ENCODE measurements at regions not wholly inside any gene's neighbourhood (a gene's known extent, or its start where the extent isn't known, plus 50 kb on each side); places are given as distances from the start of the nearest gene placed in this dataset.

DNA sequence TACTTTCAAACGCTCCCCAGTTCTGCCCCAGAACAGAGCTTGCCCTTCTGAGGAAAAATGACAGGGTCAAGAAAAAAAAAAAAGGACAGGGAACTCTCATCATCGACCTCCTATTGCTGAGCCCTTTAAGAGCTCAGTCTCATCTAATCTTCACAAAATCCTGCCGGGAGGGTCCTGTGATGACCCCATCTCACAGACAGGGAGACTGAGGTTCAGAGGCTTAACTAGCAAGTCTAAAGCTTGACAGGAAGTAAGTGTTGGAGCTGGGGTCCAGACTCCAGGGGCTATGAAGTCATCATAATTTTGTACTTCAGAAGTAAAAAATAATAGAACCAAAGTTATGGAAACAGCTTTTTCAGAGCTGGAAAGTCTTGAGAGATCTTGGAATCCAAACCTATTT lies 171.1 kb upstream of the MYCN start:
- no peak overlapping the region for H3K4me3 ChIP-seq (ENCODE audit: control insufficient read depth, low read depth, low read length)
- no peak for TF ChIP-seq CTCF (conservative IDR thresholded peaks at IDR 0.05; ENCODE audit: control insufficient read depth, insufficient read depth, low read depth, low read length)
- DNase-seq (ENCODE audit: low read depth) = no peak

GRCh38 chr2:15769676-15770547 lies 170.4 kb upstream of the MYCN start:
- DNase-seq (ENCODE audit: low read depth) = no peak
- no peak overlapping the region for H3K4me3 ChIP-seq (ENCODE audit: control insufficient read depth, low read depth, low read length)
- TF ChIP-seq CTCF (conservative IDR thresholded peaks at IDR 0.05; ENCODE audit: control insufficient read depth, insufficient read depth, low read depth, low read length) = no peak

DNA sequence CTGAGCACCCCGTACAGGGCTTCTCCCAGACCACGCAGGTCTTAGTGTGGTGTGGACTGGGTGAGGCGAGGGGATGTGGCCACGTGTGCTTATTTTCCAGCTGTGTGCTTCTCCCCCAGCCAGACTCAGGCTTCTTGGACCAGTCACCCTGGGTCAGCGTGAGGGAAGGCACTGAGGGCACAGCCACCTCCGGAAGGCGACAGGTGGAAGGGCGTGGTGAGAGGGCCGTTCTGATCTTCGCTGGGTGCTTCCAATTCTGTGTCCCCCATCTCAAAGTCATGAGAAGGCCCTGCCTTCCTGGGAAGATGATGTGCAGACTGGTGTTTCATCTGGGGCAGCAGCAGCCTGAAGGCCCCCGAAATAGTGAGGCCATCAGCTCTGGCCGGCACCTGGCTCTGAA lies 169.7 kb upstream of the MYCN start:
- H3K4me3 ChIP-seq (ENCODE audit: control insufficient read depth, low read depth, low read length) = no peak overlapping the region
- no peak for DNase-seq (ENCODE audit: low read depth)
- TF ChIP-seq CTCF (conservative IDR thresholded peaks at IDR 0.05; ENCODE audit: control insufficient read depth, insufficient read depth, low read depth, low read length) = no peak

DNA sequence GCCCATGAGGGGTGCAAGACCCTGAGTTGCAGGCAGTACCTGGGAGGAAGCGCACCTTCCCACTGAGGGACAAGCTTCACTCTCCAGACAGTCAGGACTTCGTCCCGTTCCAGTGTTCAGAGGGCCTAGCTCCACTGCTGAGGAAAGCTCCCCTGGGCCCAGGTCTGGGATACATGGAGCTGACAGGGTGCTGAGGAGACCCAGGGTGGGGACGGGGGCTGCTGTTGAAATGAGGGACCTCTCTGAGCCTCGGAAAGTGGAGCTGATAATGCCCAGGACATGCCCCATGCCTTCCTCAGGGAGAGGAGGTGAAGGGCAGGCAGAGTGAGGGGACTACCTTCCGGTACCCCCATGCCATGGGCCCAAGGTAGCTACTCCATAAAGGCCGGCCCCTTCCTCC lies 169.2 kb upstream of the MYCN start:
- DNase-seq (ENCODE audit: low read depth) = no peak
- no peak for TF ChIP-seq CTCF (conservative IDR thresholded peaks at IDR 0.05; ENCODE audit: control insufficient read depth, insufficient read depth, low read depth, low read length)
- H3K4me3 ChIP-seq (ENCODE audit: control insufficient read depth, low read depth, low read length) = no peak overlapping the region

DNA sequence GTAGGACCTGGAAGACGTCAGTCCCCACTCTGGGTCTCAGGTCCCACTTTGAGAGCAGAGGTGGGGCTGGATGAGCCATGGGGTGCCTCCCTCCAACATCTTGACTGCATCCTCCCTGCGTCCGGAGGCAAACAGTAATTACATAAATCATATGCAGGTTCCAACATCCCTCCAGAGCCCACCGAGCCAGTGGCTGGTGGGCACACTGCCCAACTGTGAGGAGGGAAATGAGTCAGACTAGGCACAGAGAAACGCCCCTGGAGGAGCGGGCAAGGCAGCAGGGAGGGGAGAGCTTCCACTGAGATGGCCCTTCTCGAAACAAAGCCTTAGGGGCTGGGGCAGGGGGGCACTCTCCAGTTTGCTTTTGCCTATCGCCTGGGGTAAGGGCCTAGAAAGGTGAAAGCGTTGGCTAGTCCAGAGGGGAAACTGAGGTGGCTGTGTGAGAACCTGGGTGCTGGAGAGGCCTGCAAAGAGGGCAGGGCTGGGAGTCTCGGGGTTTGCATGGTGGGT lies 168.2 kb upstream of the MYCN start:
- no peak for DNase-seq (ENCODE audit: low read depth)
- no peak overlapping the region for H3K4me3 ChIP-seq (ENCODE audit: control insufficient read depth, low read depth, low read length)
- no peak for TF ChIP-seq CTCF (conservative IDR thresholded peaks at IDR 0.05; ENCODE audit: control insufficient read depth, insufficient read depth, low read depth, low read length)

DNA sequence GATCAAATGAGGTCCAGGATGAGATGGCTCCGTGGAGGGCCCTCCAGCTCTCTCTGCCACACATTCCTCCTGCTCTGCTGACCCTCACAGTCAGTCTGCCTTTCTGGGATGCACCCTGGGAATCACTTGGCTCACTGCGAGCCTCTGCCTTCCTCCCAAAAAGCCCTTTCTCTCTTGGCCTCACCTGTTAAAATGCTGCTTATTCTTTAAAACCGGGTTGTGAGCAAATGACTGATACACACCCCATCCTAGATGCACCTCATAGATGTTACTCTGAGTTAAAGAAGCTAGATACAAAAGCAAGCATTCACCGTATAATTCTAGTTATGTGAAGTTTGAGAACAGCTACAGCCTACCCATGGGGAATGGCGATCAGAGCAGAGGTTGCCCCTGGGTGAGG lies 167.7 kb upstream of the MYCN start:
- DNase-seq (ENCODE audit: low read depth) = no peak
- no peak for TF ChIP-seq CTCF (conservative IDR thresholded peaks at IDR 0.05; ENCODE audit: control insufficient read depth, insufficient read depth, low read depth, low read length)
- no peak overlapping the region for H3K4me3 ChIP-seq (ENCODE audit: control insufficient read depth, low read depth, low read length)
